GM12878 (cell line): ENCODE measurements at regions not wholly inside any gene's neighbourhood (a gene's known extent, or its start where the extent isn't known, plus 50 kb on each side); places are given as distances from the start of the nearest gene placed in this dataset.
A peak's percentile ranks its signal among the peaks of the same experiment; 100 is the strongest.

Experiments used
- CEBPB ChIP-seq, 2 experiments: fragments of 150-350 bp in 1 of 2; IDR thresholded peaks; 2 replicates each; pipeline ENCODE4 v1.6.1; 2012 to 2014; ENCODE audit warnings: low read depth in 2 of 2, low read length in 2 of 2, borderline replicate concordance in 1 of 2, inconsistent platforms in 1 of 2
- CHD2 ChIP-seq: IDR thresholded peaks from 2 replicates; pipeline ENCODE4 v1.6.1; 2011; ENCODE audit warnings: low read depth, low read length, improper control_type of control experiment, borderline replicate concordance
- E2F8 ChIP-seq: fragments of 450-650 bp; IDR thresholded peaks from 2 replicates; pipeline ENCODE4 v1.6.1; 2018; ENCODE audit warnings: mild to moderate bottlenecking, low read depth, moderate library complexity; ENCODE audit not compliant: partially characterized antibody
- ETV6 ChIP-seq, 2 experiments: fragments of 450-650 bp in 1 of 2; IDR thresholded peaks in 1 of 2; conservative IDR thresholded peaks in 1 of 2; 2 replicates each; pipeline ENCODE4 v1.6.1; 2014; ENCODE audit warnings: antibody characterized with exemption in 1 of 2, borderline replicate concordance in 1 of 2, low read depth in 1 of 2, mild to moderate bottlenecking in 1 of 2, moderate library complexity in 1 of 2
- MTA2 ChIP-seq: fragments of 450-650 bp; IDR thresholded peaks from 2 replicates; pipeline ENCODE4 v1.6.1; 2016; ENCODE audit warnings: low read depth, mild to moderate bottlenecking, moderate library complexity
- MXI1 ChIP-seq: fragments of 150-350 bp; IDR thresholded peaks from 2 replicates; pipeline ENCODE4 v1.6.1; 2011; ENCODE audit warnings: low read depth, mild to moderate bottlenecking, inconsistent platforms, low read length, improper control_type of control experiment
- PAX5 ChIP-seq: IDR thresholded peaks from 2 replicates; pipeline ENCODE4 v1.6.1; 2011; ENCODE audit warnings: low read depth, low read length, borderline replicate concordance
- PML ChIP-seq: IDR thresholded peaks from 2 replicates; pipeline ENCODE4 v1.6.1; 2012; ENCODE audit warnings: low read length, inconsistent platforms
- POU2F2 ChIP-seq: IDR thresholded peaks from 3 replicates; pipeline ENCODE4 v1.6.1; 2011; ENCODE audit warnings: low read depth, mild to moderate bottlenecking, low read length, borderline replicate concordance
- SIN3A ChIP-seq: IDR thresholded peaks from 2 replicates; pipeline ENCODE4 v1.6.1; 2012; ENCODE audit warnings: low read depth, low read length, improper control_type of control experiment
- TAF1 ChIP-seq: IDR thresholded peaks from 2 replicates; pipeline ENCODE4 v1.6.1; 2011; ENCODE audit warnings: mild to moderate bottlenecking, low read depth, low read length, borderline replicate concordance
- ZBED1 ChIP-seq: IDR thresholded peaks from 2 replicates; pipeline ENCODE4 v1.6.1; 2016; ENCODE audit warnings: borderline replicate concordance

GRCh38 chr13:30142486-30143211 is 164.7 kb downstream of the KATNAL1 start (continued):
- TF ChIP-seq POU2F2: no peak
- 0 out of 2 replicates have a peak, but pooled peaks have one; percentile 24 for TF ChIP-seq ZBED1
- no peak for TF ChIP-seq SIN3A
- no peak for TF ChIP-seq MTA2
- TF ChIP-seq TAF1: no peak
- TF ChIP-seq ETV6 (conservative IDR thresholded peaks at IDR 0.05 in 1 of 2, IDR thresholded peaks at IDR 0.05 in 1 of 2; ENCODE audit: borderline replicate concordance in 1 of 2, low read depth in 1 of 2): 0 out of 4 replicates have a peak, but pooled peaks of 1 of the 2 experiments have one; percentile 6
- TF ChIP-seq MXI1: 0 out of 2 replicates have a peak, but pooled peaks have one; percentile 16
- no peak for TF ChIP-seq E2F8
- TF ChIP-seq PML: no peak
- no peak for TF ChIP-seq CEBPB (IDR thresholded peaks at IDR 0.05; ENCODE audit: borderline replicate concordance in 1 of 2, low read depth in 2 of 2, low read length in 2 of 2)
- peak; percentile 73 for TF ChIP-seq PAX5
- no peak for TF ChIP-seq CHD2
